ENCODE measurements at regions not wholly inside any gene's neighbourhood (a gene's known extent, or its start where the extent isn't known, plus 50 kb on each side); places are given as distances from the start of the nearest gene placed in this dataset.
"Not testable (repeated sequence)": the region's sequence is repeated elsewhere in the genome, so short reads cannot be mapped to it uniquely, and the experiment has no call there.

- DNase-seq = no peak
Measured at GRCh38 chr15:89024418-89024817, 63.8 kb upstream of the ABHD2 start.

- DNase-seq = peak in 4 of 58 donors; percentile 14 to 46 (median 24)
Measured at GRCh38 chr15:89026167-89026566, 62.1 kb upstream of the ABHD2 start.

GRCh38 chr15:89028036-89028435 is 60.2 kb upstream of the ABHD2 start:
- DNase-seq = no peak

DNA sequence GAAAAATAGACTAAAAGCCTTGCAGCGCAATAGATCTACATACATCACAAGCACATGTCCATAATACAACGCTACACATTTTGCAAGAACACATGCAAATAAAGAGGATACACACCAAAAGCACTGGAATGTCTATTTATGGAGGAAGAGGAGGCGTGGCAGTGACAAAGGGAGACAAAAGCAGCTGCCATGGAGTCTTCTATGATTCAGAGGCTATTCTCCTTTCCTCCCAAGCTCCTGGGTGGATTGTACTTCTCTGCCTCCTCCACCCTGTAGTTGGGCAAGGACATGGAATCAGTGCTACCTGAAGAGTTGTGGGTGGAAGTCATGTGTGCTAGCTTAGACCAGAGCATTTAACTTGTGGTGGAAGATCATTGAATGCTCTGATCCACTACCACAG is 57.9 kb upstream of the ABHD2 start:
- peak in 1 of 58 donors; percentile 9 for DNase-seq

- DNase-seq = not testable (repeated sequence)
Measured at GRCh38 chr15:89031637-89032285, 56.5 kb upstream of the ABHD2 start.

- peak in 1 of 58 donors; percentile 3 for DNase-seq
Measured at GRCh38 chr15:89034305-89034704, 54.0 kb upstream of the ABHD2 start.

- no peak for DNase-seq
Measured at GRCh38 chr15:89035150-89035549, 53.1 kb upstream of the ABHD2 start.

- no peak for DNase-seq
Measured at GRCh38 chr15:89035658-89036057, 52.6 kb upstream of the ABHD2 start.

DNA sequence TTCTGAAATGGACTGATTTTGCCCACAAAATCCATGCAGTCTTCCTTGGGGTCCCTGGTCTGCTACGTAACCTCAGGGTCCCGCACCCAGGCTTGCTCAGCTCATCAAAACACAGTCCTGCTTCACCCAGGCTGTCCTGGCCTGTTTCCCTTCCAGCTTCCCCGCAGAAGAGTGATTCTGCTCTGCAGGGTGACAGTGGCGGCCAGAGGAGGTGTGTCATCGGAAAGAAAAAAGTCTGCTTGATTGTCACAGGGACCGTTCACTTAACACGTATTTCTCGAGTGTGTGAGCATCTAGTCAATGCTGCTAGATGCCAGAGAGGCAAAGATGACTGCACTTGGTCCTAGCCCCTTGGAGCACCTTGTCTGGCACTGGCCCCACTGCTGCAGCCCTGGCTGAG is 50.1 kb upstream of the ABHD2 start:
- DNase-seq = no peak

Measured in anterior cingulate cortex (tissue), 58 donors.